ENCODE measurements at regions not wholly inside any gene's neighbourhood (a gene's known extent, or its start where the extent isn't known, plus 50 kb on each side); places are given as distances from the start of the nearest gene placed in this dataset.

DNA sequence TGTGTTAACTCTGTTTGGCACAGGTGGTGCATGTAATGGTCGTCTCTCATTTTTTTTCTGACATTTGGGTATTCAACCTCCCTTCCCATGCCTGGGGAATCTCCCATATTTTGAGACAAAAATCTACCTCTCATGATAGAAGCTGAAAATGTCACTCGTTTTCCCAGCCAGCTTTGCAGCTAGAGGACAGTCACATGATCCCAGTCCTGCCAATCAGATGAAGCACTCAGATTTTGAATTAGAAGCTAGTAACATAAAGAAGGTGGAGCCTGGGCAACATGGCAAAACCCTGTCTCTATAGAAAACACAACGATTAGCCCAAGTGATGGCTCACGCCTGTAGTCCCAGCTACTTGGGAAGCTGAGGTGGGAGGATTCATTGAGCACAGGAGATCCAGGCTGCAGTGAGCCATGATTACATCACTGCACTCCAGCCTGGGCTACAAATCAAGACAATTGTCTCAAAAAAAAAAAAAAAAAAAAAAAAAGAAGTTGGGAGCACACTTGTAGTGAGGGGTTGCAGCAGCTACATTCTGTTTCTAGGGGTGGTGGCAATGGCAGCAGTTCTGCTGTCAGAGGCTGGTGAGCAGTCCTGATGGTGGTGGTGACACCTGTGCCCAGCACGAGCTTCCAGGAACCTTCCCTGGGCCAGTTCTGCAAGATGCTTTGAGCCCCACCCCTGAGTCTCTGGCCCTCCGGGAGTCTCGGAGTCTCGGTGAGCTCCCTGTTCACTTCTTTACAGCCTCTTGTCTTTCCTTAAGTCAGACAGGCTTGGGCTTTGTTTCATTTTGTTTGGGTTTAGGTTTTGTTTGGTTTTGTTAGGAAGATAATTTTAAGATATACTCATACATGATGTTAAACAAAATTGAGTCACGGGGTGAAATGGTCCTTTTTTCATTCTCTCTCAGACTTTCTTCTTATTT, 94.1 kb upstream of the KCNG1 start:
- H3K27me3 ChIP-seq (ENCODE audit: control insufficient read depth, insufficient read depth, low read length) = no peaks in the 10 kb centered on the region
- no peaks in the 10 kb centered on the region for H3K9me3 ChIP-seq (ENCODE audit: control insufficient read depth, low read length)
- no peaks in the 10 kb centered on the region for H3K36me3 ChIP-seq (ENCODE audit: control insufficient read depth, insufficient read depth, low read length)
- peaks cover 12% of the 10 kb centered on the region for H3K4me1 ChIP-seq (ENCODE audit: control insufficient read depth, insufficient read depth, low read length)
- H3K9ac ChIP-seq (ENCODE audit: low read length) = no peak overlapping the region
- H3K4me3 ChIP-seq (ENCODE audit: low read length) = no peak overlapping the region

DNA sequence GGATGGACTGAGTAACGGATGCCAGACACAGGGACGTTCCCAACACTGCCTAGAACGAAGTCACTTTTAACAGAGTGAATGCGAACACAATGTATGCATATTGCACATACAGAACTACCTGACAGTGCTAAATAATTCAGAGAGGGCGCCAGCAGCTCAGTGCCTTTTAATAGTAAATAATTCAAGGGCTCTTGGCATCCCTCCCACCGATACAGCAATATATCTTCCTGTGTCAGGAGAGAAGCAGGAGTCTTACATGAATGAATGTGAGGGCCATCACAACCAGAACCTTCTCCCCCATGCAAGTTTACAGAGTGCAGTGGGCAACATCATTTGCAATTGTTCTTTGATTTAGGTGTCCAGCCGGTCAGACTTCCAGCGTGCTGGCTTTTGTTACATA, 88.4 kb upstream of the KCNG1 start:
- H3K27me3 ChIP-seq (ENCODE audit: control insufficient read depth, insufficient read depth, low read length) = no peaks in the 10 kb centered on the region
- no peak overlapping the region for H3K9ac ChIP-seq (ENCODE audit: low read length)
- no peaks in the 10 kb centered on the region for H3K36me3 ChIP-seq (ENCODE audit: control insufficient read depth, insufficient read depth, low read length)
- H3K4me1 ChIP-seq (ENCODE audit: control insufficient read depth, insufficient read depth, low read length) = no peaks in the 10 kb centered on the region
- H3K9me3 ChIP-seq (ENCODE audit: control insufficient read depth, low read length) = no peaks in the 10 kb centered on the region
- no peak overlapping the region for H3K4me3 ChIP-seq (ENCODE audit: low read length)

DNA sequence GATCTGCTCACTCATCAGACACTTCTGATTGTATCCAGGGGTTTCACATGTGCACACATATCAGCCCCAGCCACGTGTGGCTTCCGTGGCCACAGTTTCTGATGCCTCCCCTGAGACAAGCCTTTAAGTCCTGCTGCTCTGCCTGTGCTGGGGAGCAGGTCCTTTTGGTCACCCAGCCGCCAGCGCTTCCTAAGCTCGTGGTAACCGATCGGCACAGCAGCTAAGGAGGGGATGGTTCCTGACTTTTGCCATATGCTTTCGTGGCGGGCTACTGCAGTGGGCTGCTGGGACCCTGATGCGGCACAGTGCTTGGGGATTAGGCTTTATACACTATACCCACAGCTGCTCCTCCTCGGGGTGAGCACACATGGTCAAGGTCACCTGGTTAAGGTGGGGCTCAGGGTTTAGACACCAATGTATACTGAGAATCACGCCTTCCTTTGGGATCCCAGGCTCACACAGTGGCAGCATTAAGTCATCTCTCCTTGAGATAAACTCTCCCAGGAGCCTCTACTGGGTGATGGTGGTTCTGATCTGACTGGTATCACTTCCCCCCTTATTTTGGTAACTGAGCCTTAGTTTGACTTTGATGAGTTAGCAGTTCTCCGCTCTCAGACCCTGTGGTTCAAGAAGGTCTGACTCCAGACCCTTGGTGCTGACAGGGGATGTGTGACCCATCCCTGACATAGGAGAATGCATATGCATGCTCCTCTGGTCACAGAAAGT, 85.9 kb upstream of the KCNG1 start:
- Histone ChIP-seq H3K36me3 (ENCODE audit: control insufficient read depth, insufficient read depth, low read length) (no peaks in the 10 kb centered on the region), H3K27me3 (ENCODE audit: control insufficient read depth, insufficient read depth, low read length) (no peaks in the 10 kb centered on the region), H3K9me3 (ENCODE audit: control insufficient read depth, low read length) (no peaks in the 10 kb centered on the region), H3K4me3 (ENCODE audit: low read length) (no peak overlapping the region), H3K4me1 (ENCODE audit: control insufficient read depth, insufficient read depth, low read length) (no peaks in the 10 kb centered on the region), H3K9ac (ENCODE audit: low read length) (no peak overlapping the region)

DNA sequence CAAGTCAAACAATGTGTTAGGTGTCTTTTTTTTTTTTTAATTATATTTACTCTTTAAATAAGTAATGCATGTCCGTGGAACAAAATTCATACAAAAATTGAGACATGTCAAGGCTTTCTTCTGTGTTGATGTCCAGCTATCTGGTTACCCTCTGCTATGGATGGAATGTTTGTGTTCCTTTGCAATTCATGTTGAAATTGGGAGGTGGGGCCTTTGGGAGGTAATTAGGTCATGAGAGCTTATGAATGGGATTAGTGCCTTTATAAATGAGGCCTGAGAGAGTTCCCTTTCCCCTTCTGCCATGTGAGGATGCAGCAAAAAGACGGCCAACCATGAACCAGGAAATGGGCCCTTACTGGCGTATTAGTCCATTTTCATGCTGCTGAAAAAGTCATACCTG, 83.1 kb upstream of the KCNG1 start:
- H3K4me1 ChIP-seq (ENCODE audit: control insufficient read depth, insufficient read depth, low read length) = no peaks in the 10 kb centered on the region
- no peaks in the 10 kb centered on the region for H3K36me3 ChIP-seq (ENCODE audit: control insufficient read depth, insufficient read depth, low read length)
- H3K27me3 ChIP-seq (ENCODE audit: control insufficient read depth, insufficient read depth, low read length) = no peaks in the 10 kb centered on the region
- H3K4me3 ChIP-seq (ENCODE audit: low read length) = no peak overlapping the region
- no peak overlapping the region for H3K9ac ChIP-seq (ENCODE audit: low read length)
- H3K9me3 ChIP-seq (ENCODE audit: control insufficient read depth, low read length) = no peaks in the 10 kb centered on the region

DNA sequence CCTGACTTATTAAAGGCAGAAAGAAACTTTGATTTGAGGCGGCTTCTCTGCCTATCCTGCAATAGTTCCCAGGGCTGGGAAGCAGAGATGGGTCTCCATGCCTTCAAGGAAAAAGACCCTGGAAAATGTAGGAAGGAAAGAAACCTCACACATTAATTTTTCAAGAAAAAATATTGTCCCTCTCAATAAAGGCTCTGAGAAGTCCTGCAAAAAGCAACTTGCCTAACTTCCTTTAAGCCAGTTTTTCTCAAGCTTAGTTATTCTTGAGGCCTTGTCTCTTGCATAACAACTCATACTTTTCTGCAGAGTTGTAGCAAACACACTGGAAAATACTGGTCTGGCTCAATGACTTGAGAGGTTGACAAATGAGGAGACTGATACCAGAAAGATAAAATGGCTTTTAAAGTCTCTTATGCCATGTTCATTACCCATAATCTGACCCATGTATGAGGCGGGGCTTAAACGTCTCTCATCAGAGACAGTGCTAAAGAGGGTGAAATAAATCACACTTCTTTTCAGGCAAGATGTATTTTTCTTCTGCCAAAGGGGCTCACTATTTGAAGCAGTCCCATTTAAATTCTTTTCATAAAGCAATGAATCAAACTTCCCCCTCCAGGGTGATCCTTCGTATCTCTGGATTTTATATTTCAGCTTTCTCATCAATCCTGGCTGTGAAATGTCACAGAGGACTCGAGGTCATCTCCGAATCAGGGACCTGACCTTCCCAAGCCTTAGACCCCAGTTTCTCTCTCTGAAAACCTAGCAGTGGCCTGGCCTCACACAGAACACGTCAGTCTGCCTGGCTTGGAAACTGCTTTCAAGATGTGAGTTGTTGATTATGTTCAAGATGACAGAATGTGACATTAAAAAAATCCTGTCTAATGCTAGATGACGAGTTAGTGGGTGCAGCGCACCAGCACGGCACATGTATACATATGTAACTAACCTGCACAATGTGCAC, 82.3 kb upstream of the KCNG1 start:
- Histone ChIP-seq H3K9me3 (ENCODE audit: control insufficient read depth, low read length) (no peaks in the 10 kb centered on the region), H3K4me3 (ENCODE audit: low read length) (no peak overlapping the region), H3K9ac (ENCODE audit: low read length) (no peak overlapping the region), H3K27me3 (ENCODE audit: control insufficient read depth, insufficient read depth, low read length) (no peaks in the 10 kb centered on the region), H3K36me3 (ENCODE audit: control insufficient read depth, insufficient read depth, low read length) (no peaks in the 10 kb centered on the region), H3K4me1 (ENCODE audit: control insufficient read depth, insufficient read depth, low read length) (no peaks in the 10 kb centered on the region)

DNA sequence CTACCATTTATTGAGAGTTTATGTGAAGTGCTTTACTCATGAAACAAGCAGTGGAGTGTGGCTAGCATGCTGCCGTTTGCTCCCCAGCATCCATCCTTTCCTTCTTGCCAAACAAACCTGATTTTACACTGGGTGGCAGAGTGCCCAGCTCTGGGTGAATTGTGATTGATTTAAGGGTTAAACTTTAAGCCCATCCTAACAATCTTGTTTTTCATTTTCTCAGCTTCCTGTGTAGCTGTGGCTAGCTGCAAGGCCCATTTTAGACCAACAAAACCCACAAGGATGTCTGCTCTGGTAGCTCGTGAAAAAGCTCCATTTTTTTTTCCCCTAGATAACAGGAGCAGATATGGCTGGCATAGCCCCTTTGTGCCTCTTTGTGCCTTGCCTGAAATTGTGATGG, 77.7 kb upstream of the KCNG1 start:
- H3K9me3 ChIP-seq (ENCODE audit: control insufficient read depth, low read length) = no peaks in the 10 kb centered on the region
- H3K4me1 ChIP-seq (ENCODE audit: control insufficient read depth, insufficient read depth, low read length) = no peaks in the 10 kb centered on the region
- H3K36me3 ChIP-seq (ENCODE audit: control insufficient read depth, insufficient read depth, low read length) = no peaks in the 10 kb centered on the region
- H3K4me3 ChIP-seq (ENCODE audit: low read length) = no peak overlapping the region
- H3K9ac ChIP-seq (ENCODE audit: low read length) = no peak overlapping the region
- no peaks in the 10 kb centered on the region for H3K27me3 ChIP-seq (ENCODE audit: control insufficient read depth, insufficient read depth, low read length)

DNA sequence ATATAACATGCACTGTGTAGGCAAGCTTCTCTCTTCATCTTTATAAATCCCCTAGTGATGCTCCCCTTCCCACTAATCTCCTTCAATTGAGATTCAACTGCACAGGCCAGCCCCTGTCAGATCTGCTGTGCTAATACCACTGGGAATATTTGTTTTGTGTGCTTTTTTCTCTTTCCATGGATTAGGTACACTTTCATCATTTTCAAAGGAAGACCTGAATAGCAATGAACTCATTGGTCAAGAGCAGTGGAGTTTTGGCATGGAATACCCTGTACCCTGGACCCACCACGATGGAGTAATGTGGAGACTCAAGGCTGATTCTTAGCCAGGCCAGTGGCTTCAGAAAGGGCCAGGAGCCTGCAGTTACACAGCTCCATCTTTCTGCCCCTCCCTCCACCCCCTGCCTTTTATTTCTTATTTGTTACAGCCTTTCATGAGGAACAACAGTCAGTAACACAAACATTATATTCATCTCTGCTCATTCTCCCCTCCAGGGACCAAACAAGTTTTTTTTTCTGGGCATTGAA, 75.4 kb upstream of the KCNG1 start:
- H3K9me3 ChIP-seq (ENCODE audit: control insufficient read depth, low read length) = no peaks in the 10 kb centered on the region
- no peaks in the 10 kb centered on the region for H3K4me1 ChIP-seq (ENCODE audit: control insufficient read depth, insufficient read depth, low read length)
- no peaks in the 10 kb centered on the region for H3K36me3 ChIP-seq (ENCODE audit: control insufficient read depth, insufficient read depth, low read length)
- H3K27me3 ChIP-seq (ENCODE audit: control insufficient read depth, insufficient read depth, low read length) = peaks cover 9% of the 10 kb centered on the region
- no peak overlapping the region for H3K4me3 ChIP-seq (ENCODE audit: low read length)
- H3K9ac ChIP-seq (ENCODE audit: low read length) = no peak overlapping the region

DNA sequence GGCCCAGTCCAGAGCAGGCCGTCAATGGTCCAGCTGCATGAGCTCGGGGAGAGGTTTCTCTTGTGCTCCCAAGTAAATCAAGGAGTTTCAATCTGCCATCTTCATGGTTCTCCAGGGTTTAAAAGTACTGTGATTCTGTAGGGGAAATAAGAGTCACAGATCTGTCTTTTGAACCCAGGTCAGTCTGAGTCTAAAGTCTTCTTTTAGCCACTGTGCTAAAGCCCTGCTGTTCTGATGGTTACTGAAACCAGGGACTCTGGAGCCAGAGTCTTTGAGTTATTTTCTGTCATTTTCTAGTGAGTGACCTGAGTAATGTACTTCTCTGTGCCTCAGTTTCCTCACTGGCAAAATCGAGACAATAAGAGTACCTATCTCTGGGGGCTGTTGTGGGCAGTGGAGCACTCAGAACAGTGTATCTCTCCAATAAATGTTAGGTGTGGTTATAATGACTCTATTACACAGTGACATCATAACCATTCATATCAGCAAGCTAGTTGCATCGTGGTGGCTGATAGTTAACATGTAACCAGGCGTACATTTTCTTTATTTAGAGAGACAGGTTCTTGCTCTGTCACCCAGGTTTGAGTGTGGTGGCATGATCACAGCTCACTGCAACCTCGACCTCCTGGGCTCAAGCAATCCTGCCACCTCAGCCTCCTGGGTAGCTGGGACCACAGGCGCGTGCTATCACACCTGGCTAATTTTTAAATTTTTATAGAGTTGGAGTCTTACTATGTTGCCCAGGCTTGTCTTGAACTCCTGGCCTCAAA, 74.6 kb upstream of the KCNG1 start:
- H3K4me1 ChIP-seq (ENCODE audit: control insufficient read depth, insufficient read depth, low read length) = no peaks in the 10 kb centered on the region
- peaks cover 17% of the 10 kb centered on the region for H3K27me3 ChIP-seq (ENCODE audit: control insufficient read depth, insufficient read depth, low read length)
- H3K4me3 ChIP-seq (ENCODE audit: low read length) = no peak overlapping the region
- no peak overlapping the region for H3K9ac ChIP-seq (ENCODE audit: low read length)
- H3K36me3 ChIP-seq (ENCODE audit: control insufficient read depth, insufficient read depth, low read length) = no peaks in the 10 kb centered on the region
- no peaks in the 10 kb centered on the region for H3K9me3 ChIP-seq (ENCODE audit: control insufficient read depth, low read length)

DNA sequence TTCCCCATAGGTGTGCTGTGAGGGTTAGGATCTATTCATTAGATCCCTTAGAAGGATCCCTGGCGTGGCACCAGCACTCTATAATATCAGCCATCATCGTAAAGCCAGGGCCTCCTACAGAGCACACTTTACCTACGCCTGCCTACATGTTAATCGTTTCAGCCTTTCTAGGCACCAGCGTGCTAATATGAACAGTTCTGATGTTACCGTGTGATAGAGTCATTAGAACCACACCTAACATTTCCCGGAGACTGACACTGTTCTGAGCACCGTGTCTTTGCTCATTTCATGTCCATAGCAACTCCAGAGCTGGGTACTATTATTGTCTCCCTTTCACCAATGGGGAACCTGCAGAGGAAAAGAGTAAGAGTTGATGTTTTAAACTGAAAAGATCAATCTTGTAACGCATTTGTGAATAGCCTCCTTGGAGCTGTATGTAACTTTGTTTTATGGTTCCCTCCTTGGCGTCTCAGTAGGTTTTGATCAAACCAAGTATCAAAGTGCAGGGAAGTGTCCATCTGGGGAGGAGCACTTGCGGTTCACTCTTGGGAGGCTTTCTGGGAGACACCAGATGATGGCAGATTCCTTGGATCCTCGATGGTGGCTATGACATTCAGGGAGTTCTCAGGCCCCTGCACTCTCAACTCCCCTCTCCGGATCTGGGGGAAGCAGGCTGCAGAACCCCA, 73.8 kb upstream of the KCNG1 start:
- Histone ChIP-seq H3K36me3 (ENCODE audit: control insufficient read depth, insufficient read depth, low read length) (no peaks in the 10 kb centered on the region), H3K27me3 (ENCODE audit: control insufficient read depth, insufficient read depth, low read length) (peaks cover 25% of the 10 kb centered on the region), H3K4me3 (ENCODE audit: low read length) (no peak overlapping the region), H3K9ac (ENCODE audit: low read length) (no peak overlapping the region), H3K9me3 (ENCODE audit: control insufficient read depth, low read length) (no peaks in the 10 kb centered on the region), H3K4me1 (ENCODE audit: control insufficient read depth, insufficient read depth, low read length) (peaks cover 7% of the 10 kb centered on the region)

DNA sequence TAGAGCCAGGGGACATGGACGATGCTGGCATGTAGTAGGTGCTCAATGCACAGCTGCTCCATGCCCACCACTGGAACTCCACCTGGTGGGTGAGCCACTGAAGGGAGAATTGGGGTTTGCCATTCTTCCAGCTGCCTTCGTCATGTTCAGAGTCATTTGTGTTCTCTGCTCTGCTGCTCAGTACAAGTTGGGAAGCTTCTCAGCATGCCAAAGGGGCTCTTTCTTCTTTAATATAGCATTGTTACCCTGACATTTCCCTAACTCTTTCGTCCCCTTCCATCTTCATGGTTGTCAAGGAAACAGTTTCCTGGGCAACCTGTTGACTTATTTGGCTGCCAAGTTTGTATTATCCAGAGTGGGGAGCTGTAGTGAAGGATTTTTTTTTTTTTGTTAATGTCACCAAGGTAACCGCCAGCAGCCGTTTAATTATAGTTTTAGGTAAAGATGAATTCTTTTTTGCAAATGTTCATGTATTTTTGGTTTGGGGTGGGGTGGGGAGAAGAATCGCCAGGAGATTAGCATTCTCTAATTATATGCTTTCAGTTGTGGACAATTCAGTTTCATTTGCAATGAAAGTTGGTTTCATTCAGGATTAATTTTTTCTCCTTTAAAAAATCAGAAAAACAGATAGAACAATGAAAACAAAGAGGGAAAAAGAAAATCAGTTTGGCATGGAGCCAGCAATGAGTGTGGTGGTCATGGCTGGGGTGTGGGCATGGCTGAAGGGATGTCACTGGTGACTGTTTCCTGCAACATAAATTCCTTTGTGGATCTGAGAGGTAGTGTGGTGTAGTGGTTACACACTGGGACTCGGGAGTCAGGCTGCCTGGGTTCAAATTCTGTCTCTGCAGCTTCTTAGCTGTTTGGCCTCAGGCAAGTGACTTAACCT, 73.0 kb upstream of the KCNG1 start:
- peaks cover 32% of the 10 kb centered on the region for H3K27me3 ChIP-seq (ENCODE audit: control insufficient read depth, insufficient read depth, low read length)
- no peaks in the 10 kb centered on the region for H3K36me3 ChIP-seq (ENCODE audit: control insufficient read depth, insufficient read depth, low read length)
- H3K4me1 ChIP-seq (ENCODE audit: control insufficient read depth, insufficient read depth, low read length) = peaks cover 7% of the 10 kb centered on the region
- H3K9ac ChIP-seq (ENCODE audit: low read length) = no peak overlapping the region
- no peaks in the 10 kb centered on the region for H3K9me3 ChIP-seq (ENCODE audit: control insufficient read depth, low read length)
- no peak overlapping the region for H3K4me3 ChIP-seq (ENCODE audit: low read length)

All from mucosa of stomach (tissue), 1 donor.